K562 (cell line): ENCODE measurements at regions not wholly inside any gene's neighbourhood (a gene's known extent, or its start where the extent isn't known, plus 50 kb on each side); places are given as distances from the start of the nearest gene placed in this dataset.

ENCODE experiments used
- ATAC-seq: fragments of 200-7000 bp; cut with Tn5 transposase; 3 replicates; pipeline ENCODE4 v1.9.1; 2020; ENCODE audit warnings: moderate library complexity
- BruUV-seq: library from RNA; stranded (reverse); fragments of 400-500 nt; replicated peaks from 2 replicates; lab custom pipeline; 2021; lab: Mats Ljungman, UMichigan
- CTCF ChIA-PET: fragments of 300-600 bp; formaldehyde crosslinking; extraction: SDS; loops from one replicate; lab custom pipeline; 2021; ENCODE audit warnings: low intra/inter-chr PET ratio; lab: Yijun Ruan, JAX
- POLR2A ChIA-PET: fragments of 300-600, 350-650 bp; sonication (Branson Sonifier 250); formaldehyde crosslinking; extraction: SDS; loops from one replicate; lab custom pipeline; 2021; ENCODE audit warnings: antibody characterized with exemption, inconsistent platforms; lab: Yijun Ruan, JAX
- DNase-seq, 4 experiments: peaks; one replicate each; pipeline versions ENCODE4 v3.0.0 to v3.0.0-alpha.2; 2011 to 2018; ENCODE audit warnings: low spot score in 3 of 4, mixed read lengths in 3 of 4; ENCODE audit errors: extremely low read depth in 1 of 4
- FAIRE-seq: peaks from 2 replicates; lab custom pipeline; 2011; peaks lifted over from hg19 to GRCh38; lab: Jason Lieb, UNC
- H2AFZ ChIP-seq: 2 replicates; pipeline ENCODE4 v1.6.0; 2011; ENCODE audit warnings: low read depth, low read length, control low read depth, inconsistent platforms
- H3K27ac ChIP-seq: fragments of 200-600 bp; 3 replicates; pipeline ENCODE4 v1.8.0; 2011; ENCODE audit warnings: low read depth, mild to moderate bottlenecking, control low read depth, inconsistent platforms, low read length, moderate library complexity, mixed read lengths; ENCODE audit errors: extremely low read depth
- H3K27me3 ChIP-seq, 2 experiments: fragments of 300-600 bp in 1 of 2; 2 replicates in 1 of 2; 3 replicates in 1 of 2; pipeline versions ENCODE4 v1.6.0 to v1.8.0; 2011; ENCODE audit warnings: inconsistent platforms in 2 of 2, low read length in 2 of 2, mild to moderate bottlenecking in 1 of 2, mixed read lengths in 1 of 2, moderate library complexity in 1 of 2; ENCODE audit not compliant: control insufficient read depth in 2 of 2, insufficient read depth in 2 of 2
- H3K36me3 ChIP-seq: fragments of 300-600 bp; 3 replicates; pipeline ENCODE4 v1.8.0; 2011; ENCODE audit warnings: mild to moderate bottlenecking, low read length, inconsistent platforms; ENCODE audit not compliant: control insufficient read depth, insufficient read depth
- H3K4me1 ChIP-seq, 2 experiments: fragments of 200-600 bp in 1 of 2; replicated peaks in 1 of 2; 2 replicates in 1 of 2; 3 replicates in 1 of 2; pipeline versions ENCODE4 v1.5.1 to v1.8.0; 2011; ENCODE audit warnings: inconsistent platforms in 2 of 2, low read length in 2 of 2, mild to moderate bottlenecking in 1 of 2, mixed read lengths in 1 of 2, moderate library complexity in 1 of 2; ENCODE audit not compliant: control insufficient read depth in 2 of 2, insufficient read depth in 2 of 2
- H3K4me2 ChIP-seq: 2 replicates; pipeline ENCODE4 v1.6.1; 2011; ENCODE audit warnings: low read length, control low read depth, inconsistent platforms, mixed read lengths; ENCODE audit not compliant: insufficient read depth
- H3K4me3 ChIP-seq: fragments of 200-600 bp; sonication (generic), shearing (Covaris generic); 2 replicates; pipeline ENCODE4 v1.5.1; 2016; ENCODE audit warnings: control low read depth, inconsistent platforms
- H3K79me2 ChIP-seq: fragments of 200-600 bp; 3 replicates; pipeline ENCODE4 v1.8.0; 2011; ENCODE audit warnings: low read length, inconsistent platforms; ENCODE audit not compliant: control insufficient read depth, insufficient read depth
- H3K9ac ChIP-seq, 2 experiments: 2 replicates each; pipeline versions ENCODE4 v1.6.0 to v1.6.1; 2011; ENCODE audit warnings: low read depth in 2 of 2, low read length in 2 of 2, control low read depth in 1 of 2, inconsistent platforms in 1 of 2, mild to moderate bottlenecking in 1 of 2, mixed read lengths in 1 of 2; ENCODE audit not compliant: insufficient read depth in 1 of 2
- H3K9me1 ChIP-seq: one replicate; pipeline ENCODE4 v1.6.0; 2011; ENCODE audit warnings: inconsistent platforms, mild to moderate bottlenecking, low read length, moderate library complexity; ENCODE audit not compliant: control insufficient read depth, insufficient read depth
- H3K9me3 ChIP-seq: replicated peaks from 2 replicates; pipeline ENCODE4 v1.5.1; 2011; ENCODE audit warnings: low read depth, low read length, inconsistent platforms; ENCODE audit not compliant: control insufficient read depth, insufficient read depth
- H4K20me1 ChIP-seq: replicated peaks from 2 replicates; pipeline ENCODE4 v1.6.1; 2011; ENCODE audit warnings: low read length, inconsistent platforms, mixed read lengths; ENCODE audit not compliant: control insufficient read depth, insufficient read depth
- CCAR2 ChIP-seq: fragments of 200-400 bp; formaldehyde crosslinking; IDR thresholded peaks from 2 replicates; pipeline ENCODE4 v1.6.1; 2017; ENCODE audit warnings: mild to moderate bottlenecking, low read depth, low read length
- CHD2 ChIP-seq: IDR thresholded peaks from 2 replicates; pipeline ENCODE4 v1.6.1; 2011; ENCODE audit warnings: low read depth, low read length
- CTCFL ChIP-seq: IDR thresholded peaks from 2 replicates; pipeline ENCODE4 v1.6.1; 2011; ENCODE audit warnings: borderline replicate concordance, low read depth, mild to moderate bottlenecking, moderate library complexity, low read length; ENCODE audit not compliant: insufficient read depth, poor library complexity, severe bottlenecking
- HDAC3 ChIP-seq: fragments of 450-650 bp; IDR thresholded peaks from 2 replicates; pipeline ENCODE4 v1.6.1; 2018; ENCODE audit warnings: borderline replicate concordance, mild to moderate bottlenecking, moderate library complexity; ENCODE audit not compliant: partially characterized antibody
- HSF4 ChIP-seq: fragments of 250-450 bp; sonication (Bioruptor Pico); IDR thresholded peaks from 2 replicates; pipeline ENCODE4 v2.1.2; 2022; ENCODE audit warnings: mild to moderate bottlenecking, moderate library complexity, borderline replicate concordance
- SREBF2 ChIP-seq: sonication (generic); formaldehyde crosslinking; IDR thresholded peaks from 2 replicates; pipeline ENCODE4 v1.4.0; 2020; ENCODE audit warnings: mild to moderate bottlenecking, missing genetic modification reagents
- ZNF324 ChIP-seq: fragments of 250-450 bp; sonication (Bioruptor Pico); IDR thresholded peaks from 2 replicates; pipeline ENCODE4 v1.4.0; 2020; ENCODE audit warnings: mild to moderate bottlenecking
- ZNF77 ChIP-seq: fragments of 250-450 bp; sonication (Bioruptor Pico); IDR thresholded peaks from 2 replicates; pipeline ENCODE4 v1.5.0; 2020
- WGBS: fragments of 100-300 bp; shearing (Covaris generic); methylation state at CpG from one replicate; pipeline ENCODE4 v1.1.6; 2016; ENCODE audit warnings: low coverage, mixed read lengths; ENCODE audit not compliant: insufficient coverage; ENCODE audit errors: missing lambda C conversion rate; 5-methylcytosine and 5-hydroxymethylcytosine counted together
- in situ Hi-C: fragments of 300-500 bp; cut with MboI; formaldehyde crosslinking; loops from 4 replicates; pipeline ENCODE4 v1.15.0; 2018; ENCODE audit warnings: inconsistent platforms, mixed read lengths
- intact Hi-C: fragments of 100-400 bp; cut with micrococcal nuclease; formaldehyde crosslinking; loops from 2 replicates; pipeline ENCODE4 v1.14.2; 2022
- TF ChIP-seq, protein P1 (sequence below): fragments of 450-650 bp; conservative IDR thresholded peaks from 2 replicates; pipeline ENCODE4 v1.6.1; 2016; ENCODE audit warnings: missing genetic modification characterization, low read depth, mild to moderate bottlenecking, missing compliant biosample characterization, moderate library complexity
- TF ChIP-seq, protein P2 (sequence below): sonication (generic); formaldehyde crosslinking; IDR thresholded peaks from 2 replicates; pipeline ENCODE4 v1.8.0; 2022; ENCODE audit warnings: mild to moderate bottlenecking, missing genetic modification reagents

DNA sequence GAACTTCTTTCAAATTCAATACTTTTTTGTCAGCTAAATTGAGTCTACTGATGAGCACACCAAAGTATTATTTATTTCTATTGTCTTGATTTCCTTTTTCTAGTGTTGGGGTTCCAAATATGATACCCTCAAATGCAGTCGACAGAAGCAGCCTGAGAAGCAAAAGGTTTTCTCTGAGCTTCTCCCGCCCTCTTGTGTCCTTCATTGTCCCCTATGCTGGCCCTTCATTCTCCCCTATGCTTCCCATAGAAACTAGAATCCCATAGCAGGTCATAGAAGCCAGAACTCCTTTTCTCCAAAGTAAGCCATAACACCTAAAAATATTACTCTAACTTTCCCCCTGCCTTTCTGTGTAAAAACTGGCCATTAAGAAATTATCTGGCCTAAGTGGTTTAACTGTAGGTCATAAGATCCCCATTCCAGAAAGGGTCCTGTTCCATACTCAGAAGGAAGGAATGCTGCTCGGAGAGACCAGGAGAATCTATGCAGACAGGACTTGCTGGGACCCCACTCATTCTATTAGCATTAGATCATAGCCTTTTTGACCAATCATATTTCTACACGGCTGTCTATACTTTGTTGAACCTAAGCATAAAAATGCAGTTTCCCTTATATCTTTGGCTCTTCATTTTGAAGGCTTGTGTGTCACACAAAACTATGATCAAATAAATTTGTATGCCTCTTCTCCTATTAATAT is 764.6 kb upstream of the PKDCC start:
- FAIRE-seq, result no peak
- no peak overlapping the region for H3K9ac ChIP-seq
- no peaks in the 10 kb centered on the region for H3K9me1 ChIP-seq
- in situ Hi-C loops, result no loop called here
- BruUV-seq, result no TSS peak
- WGBS, result 0% methylated on average over 4 of the region's 4 CpGs
- no peaks in the 10 kb centered on the region for H4K20me1 ChIP-seq
- ChIA-PET CTCF (no interaction called here), POLR2A (no interaction called here)
- no peak overlapping the region for H3K4me2 ChIP-seq
- no peak for ATAC-seq
- no peak overlapping the region for H3K27ac ChIP-seq
- no peak for TF ChIP-seq HSF4
- TF ChIP-seq ZNF324 (CRISPR knock-in tag), result no peak
- no peak for TF ChIP-seq CHD2
- no peak for TF ChIP-seq HDAC3
- TF ChIP-seq, all 486 proteins: peak for 0
- Histone ChIP-seq H3K27me3 (no peaks in the 10 kb centered on the region), H3K36me3 (no peaks in the 10 kb centered on the region), H3K79me2 (no peaks in the 10 kb centered on the region), H3K9me3 (no peaks in the 10 kb centered on the region), H2AFZ (no peak overlapping the region), H3K4me1 (no peaks in the 10 kb centered on the region), H3K4me3 (no peak overlapping the region)
- intact Hi-C loops, result no loop called here
- DNase-seq, result no peak

DNA sequence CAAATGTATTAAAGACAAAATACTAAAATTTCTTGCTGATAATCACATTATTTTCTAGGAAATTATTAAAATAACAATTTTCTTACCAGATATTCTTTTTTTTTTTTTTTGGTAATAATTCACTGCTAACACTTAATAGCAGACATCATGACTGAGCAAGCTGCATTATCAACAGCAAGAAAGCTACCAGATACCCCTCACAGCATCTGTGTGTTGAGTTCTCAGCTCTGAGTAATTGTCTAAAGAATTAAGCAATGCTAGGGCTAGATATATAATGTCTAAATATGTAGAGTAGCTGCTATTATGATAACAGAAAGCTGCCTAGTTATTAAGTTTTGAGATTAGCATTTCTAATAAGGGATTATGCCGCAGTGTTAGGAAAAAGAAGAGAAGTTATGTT is 754.3 kb upstream of the PKDCC start:
- Histone ChIP-seq H3K4me2 (no peak overlapping the region), H3K4me3 (no peak overlapping the region), H3K9me1 (no peaks in the 10 kb centered on the region), H3K9ac (no peak overlapping the region), H3K9me3 (no peaks in the 10 kb centered on the region), H2AFZ (no peak overlapping the region), H3K27me3 (no peaks in the 10 kb centered on the region), H4K20me1 (no peaks in the 10 kb centered on the region), H3K27ac (no peak overlapping the region), H3K36me3 (no peaks in the 10 kb centered on the region), H3K4me1 (no peaks in the 10 kb centered on the region), H3K79me2 (no peaks in the 10 kb centered on the region)
- ChIA-PET POLR2A (no interaction called here), CTCF (no interaction called here)
- ATAC-seq, result no peak
- no peak for FAIRE-seq
- BruUV-seq, result no TSS peak
- in situ Hi-C loops, result no loop called here
- 0% methylated on average over 1 of the region's 1 CpG for WGBS
- DNase-seq, result no peak
- intact Hi-C loops, result no loop called here
- TF ChIP-seq SREBF2 (CRISPR knock-in tag), result no peak
- TF ChIP-seq CCAR2, result no peak
- TF ChIP-seq, protein P1, sequence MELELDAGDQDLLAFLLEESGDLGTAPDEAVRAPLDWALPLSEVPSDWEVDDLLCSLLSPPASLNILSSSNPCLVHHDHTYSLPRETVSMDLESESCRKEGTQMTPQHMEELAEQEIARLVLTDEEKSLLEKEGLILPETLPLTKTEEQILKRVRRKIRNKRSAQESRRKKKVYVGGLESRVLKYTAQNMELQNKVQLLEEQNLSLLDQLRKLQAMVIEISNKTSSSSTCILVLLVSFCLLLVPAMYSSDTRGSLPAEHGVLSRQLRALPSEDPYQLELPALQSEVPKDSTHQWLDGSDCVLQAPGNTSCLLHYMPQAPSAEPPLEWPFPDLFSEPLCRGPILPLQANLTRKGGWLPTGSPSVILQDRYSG (tag), result no peak
- TF ChIP-seq, protein P2, sequence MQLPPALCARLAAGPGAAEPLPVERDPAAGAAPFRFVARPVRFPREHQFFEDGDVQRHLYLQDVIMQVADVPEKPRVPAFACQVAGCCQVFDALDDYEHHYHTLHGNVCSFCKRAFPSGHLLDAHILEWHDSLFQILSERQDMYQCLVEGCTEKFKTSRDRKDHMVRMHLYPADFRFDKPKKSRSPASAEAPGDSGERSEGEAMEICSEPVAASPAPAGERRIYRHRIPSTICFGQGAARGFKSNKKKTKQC (CRISPR knock-in tag), result no peak
- no peak for TF ChIP-seq CTCFL
- no peak for TF ChIP-seq ZNF77 (CRISPR knock-in tag)
